ENCODE measurements at regions not wholly inside any gene's neighbourhood (a gene's known extent, or its start where the extent isn't known, plus 50 kb on each side); places are given as distances from the start of the nearest gene placed in this dataset.

- TF ChIP-seq EZH2 (IDR thresholded peaks at IDR 0.05; ENCODE audit: low read length): no peak
- TF ChIP-seq, protein P1, sequence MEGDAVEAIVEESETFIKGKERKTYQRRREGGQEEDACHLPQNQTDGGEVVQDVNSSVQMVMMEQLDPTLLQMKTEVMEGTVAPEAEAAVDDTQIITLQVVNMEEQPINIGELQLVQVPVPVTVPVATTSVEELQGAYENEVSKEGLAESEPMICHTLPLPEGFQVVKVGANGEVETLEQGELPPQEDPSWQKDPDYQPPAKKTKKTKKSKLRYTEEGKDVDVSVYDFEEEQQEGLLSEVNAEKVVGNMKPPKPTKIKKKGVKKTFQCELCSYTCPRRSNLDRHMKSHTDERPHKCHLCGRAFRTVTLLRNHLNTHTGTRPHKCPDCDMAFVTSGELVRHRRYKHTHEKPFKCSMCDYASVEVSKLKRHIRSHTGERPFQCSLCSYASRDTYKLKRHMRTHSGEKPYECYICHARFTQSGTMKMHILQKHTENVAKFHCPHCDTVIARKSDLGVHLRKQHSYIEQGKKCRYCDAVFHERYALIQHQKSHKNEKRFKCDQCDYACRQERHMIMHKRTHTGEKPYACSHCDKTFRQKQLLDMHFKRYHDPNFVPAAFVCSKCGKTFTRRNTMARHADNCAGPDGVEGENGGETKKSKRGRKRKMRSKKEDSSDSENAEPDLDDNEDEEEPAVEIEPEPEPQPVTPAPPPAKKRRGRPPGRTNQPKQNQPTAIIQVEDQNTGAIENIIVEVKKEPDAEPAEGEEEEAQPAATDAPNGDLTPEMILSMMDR (optimal IDR thresholded peaks at IDR 0.05 in 1 of 3, IDR thresholded peaks at IDR 0.05 in 1 of 3, conservative IDR thresholded peaks at IDR 0.05 in 1 of 3; ENCODE audit: extremely low read depth in 1 of 3, insufficient read depth in 2 of 3, low read length in 3 of 3): no peak
Measured at GRCh38 chr9:108586471-108587139, 269.2 kb downstream of the ACTL7B start.

Data from keratinocyte (primary cell).